ENCODE measurements at regions not wholly inside any gene's neighbourhood (a gene's known extent, or its start where the extent isn't known, plus 50 kb on each side); places are given as distances from the start of the nearest gene placed in this dataset.

DNA sequence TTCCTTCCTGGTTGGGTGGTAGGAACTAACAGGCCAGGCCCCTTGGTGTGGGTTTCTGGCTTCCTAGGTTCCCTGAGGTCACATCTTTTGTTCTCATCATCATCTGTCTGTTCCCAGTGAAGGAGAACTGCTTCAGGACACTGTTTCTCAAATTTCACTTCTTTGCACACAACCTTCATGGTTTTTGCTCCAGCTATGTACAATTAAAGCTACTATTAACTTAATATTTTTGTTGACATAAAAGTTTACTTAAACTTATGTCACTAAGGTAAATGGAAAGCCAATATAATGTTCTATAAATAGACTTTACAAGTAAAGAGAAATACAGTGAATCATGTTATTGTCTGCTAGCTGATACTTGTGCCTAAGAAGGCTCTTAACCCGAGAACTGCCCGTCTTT lies 120.7 kb upstream of the KCNG1 start:
- Histone ChIP-seq H3K27ac (ENCODE audit: low read depth, low read length, severe bottlenecking) (no peak overlapping the region), H3K4me3 (ENCODE audit: extremely low read depth, insufficient read depth, low read length, poor library complexity, severe bottlenecking) (no peak overlapping the region), H3K4me1 (ENCODE audit: control insufficient read depth, insufficient read depth, low read length, poor library complexity, severe bottlenecking) (no peaks in the 10 kb centered on the region), H3K9me3 (ENCODE audit: control insufficient read depth, low read length) (no peaks in the 10 kb centered on the region), H3K36me3 (ENCODE audit: control insufficient read depth, insufficient read depth, low read length) (no peaks in the 10 kb centered on the region)
- WGBS, 2 experiments (ENCODE audit: insufficient coverage in 2 of 2), result 100% methylated on average over 1 to 2 of the region's 2 CpGs

DNA sequence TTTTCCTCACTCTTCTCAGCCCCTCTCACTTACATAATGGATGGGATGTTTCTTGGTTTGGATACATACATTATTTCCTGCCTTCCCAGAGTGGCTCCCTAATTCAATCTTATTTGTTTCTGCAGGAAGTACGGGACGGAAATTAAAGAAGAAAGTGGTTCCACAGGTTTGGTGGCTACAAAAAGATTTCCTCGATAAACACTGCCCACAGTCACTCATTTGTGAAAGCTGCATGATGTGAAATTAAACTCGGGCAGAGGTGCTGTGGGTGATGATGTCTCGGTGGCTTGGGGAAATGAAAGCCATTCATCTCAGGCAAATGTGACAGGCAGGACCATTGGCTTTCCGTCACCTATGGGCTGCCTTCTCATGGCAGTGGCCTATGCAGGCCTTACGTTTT lies 119.5 kb upstream of the KCNG1 start:
- H3K4me1 ChIP-seq (ENCODE audit: control insufficient read depth, insufficient read depth, low read length, poor library complexity, severe bottlenecking), result no peaks in the 10 kb centered on the region
- 92 to 100% methylated on average over 5 to 6 of the region's 7 CpGs for WGBS, 2 experiments (ENCODE audit: insufficient coverage in 2 of 2)
- H3K4me3 ChIP-seq (ENCODE audit: extremely low read depth, insufficient read depth, low read length, poor library complexity, severe bottlenecking), result no peak overlapping the region
- no peaks in the 10 kb centered on the region for H3K36me3 ChIP-seq (ENCODE audit: control insufficient read depth, insufficient read depth, low read length)
- no peaks in the 10 kb centered on the region for H3K9me3 ChIP-seq (ENCODE audit: control insufficient read depth, low read length)
- no peak overlapping the region for H3K27ac ChIP-seq (ENCODE audit: low read depth, low read length, severe bottlenecking)

DNA sequence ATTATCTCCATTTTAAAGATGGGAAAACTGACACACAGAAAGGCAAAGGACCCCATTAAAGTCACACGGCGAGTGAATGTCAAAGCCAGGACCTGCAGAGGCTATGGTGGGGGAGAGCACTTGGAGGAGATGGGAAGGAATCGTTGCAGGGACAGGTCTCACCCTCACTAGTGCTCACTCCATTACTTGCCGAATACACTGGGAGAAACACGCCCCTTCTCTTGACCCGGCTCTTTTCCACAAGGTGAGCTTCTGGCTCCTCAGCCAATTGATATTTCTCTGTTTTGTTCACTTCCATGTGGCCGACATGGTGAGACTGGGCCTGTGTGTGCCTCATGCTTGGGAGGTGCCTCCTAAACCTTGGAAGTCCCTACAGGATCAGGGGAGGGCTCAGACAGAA lies 117.8 kb upstream of the KCNG1 start:
- Histone ChIP-seq H3K4me1 (ENCODE audit: control insufficient read depth, insufficient read depth, low read length, poor library complexity, severe bottlenecking) (no peaks in the 10 kb centered on the region), H3K9me3 (ENCODE audit: control insufficient read depth, low read length) (no peaks in the 10 kb centered on the region), H3K36me3 (ENCODE audit: control insufficient read depth, insufficient read depth, low read length) (no peaks in the 10 kb centered on the region), H3K27ac (ENCODE audit: low read depth, low read length, severe bottlenecking) (no peak overlapping the region), H3K4me3 (ENCODE audit: extremely low read depth, insufficient read depth, low read length, poor library complexity, severe bottlenecking) (no peak overlapping the region)
- WGBS, 2 experiments (ENCODE audit: insufficient coverage in 2 of 2), result 88 to 98% methylated on average over 7 of the region's 7 CpGs

DNA sequence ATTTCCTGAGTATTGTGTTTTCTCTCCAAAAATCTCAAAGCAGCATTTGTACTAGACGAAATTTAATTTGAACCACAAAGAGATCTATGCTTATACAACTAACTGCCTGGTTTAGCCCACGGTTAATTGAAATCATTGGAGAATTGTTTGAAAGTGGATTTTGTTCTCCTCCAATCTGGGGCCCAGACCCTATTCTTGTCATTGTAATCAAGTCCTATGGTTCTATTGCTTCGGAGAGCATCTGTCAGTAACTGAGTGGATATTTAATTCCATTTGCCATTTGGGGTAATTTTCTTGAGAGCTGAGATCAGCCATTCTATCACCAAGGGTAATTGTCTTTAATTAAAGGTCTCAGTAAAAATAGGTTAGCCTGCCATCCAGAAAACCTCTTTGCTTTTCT lies 117.0 kb upstream of the KCNG1 start:
- no peak overlapping the region for H3K27ac ChIP-seq (ENCODE audit: low read depth, low read length, severe bottlenecking)
- no peaks in the 10 kb centered on the region for H3K9me3 ChIP-seq (ENCODE audit: control insufficient read depth, low read length)
- H3K36me3 ChIP-seq (ENCODE audit: control insufficient read depth, insufficient read depth, low read length), result no peaks in the 10 kb centered on the region
- 100% methylated on average over 1 of the region's 3 CpGs; no CpG with 5 or more reads in 1 of the 2 experiments for WGBS, 2 experiments (ENCODE audit: insufficient coverage in 2 of 2)
- no peaks in the 10 kb centered on the region for H3K4me1 ChIP-seq (ENCODE audit: control insufficient read depth, insufficient read depth, low read length, poor library complexity, severe bottlenecking)
- H3K4me3 ChIP-seq (ENCODE audit: extremely low read depth, insufficient read depth, low read length, poor library complexity, severe bottlenecking), result no peak overlapping the region

DNA sequence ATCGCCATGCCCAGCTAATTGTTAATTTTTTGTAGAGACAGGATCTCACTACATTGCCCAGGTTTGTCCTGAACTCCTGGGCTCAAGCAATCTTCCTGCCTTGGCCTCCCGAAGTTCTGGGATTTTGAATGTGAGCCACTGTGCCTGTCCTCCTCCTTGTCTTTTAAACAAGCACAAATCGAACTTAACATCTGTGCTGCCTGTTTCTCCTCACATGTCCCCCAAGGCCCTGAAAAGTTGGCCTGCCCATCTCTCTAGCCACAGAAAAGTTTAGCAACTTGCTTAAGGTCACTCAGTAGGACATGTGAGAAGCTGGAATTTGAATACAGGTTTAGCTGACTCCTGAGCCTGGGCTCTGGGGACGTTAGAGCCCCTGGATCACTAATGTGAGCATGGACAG lies 115.7 kb upstream of the KCNG1 start:
- H3K4me3 ChIP-seq (ENCODE audit: extremely low read depth, insufficient read depth, low read length, poor library complexity, severe bottlenecking), result no peak overlapping the region
- H3K9me3 ChIP-seq (ENCODE audit: control insufficient read depth, low read length), result no peaks in the 10 kb centered on the region
- H3K36me3 ChIP-seq (ENCODE audit: control insufficient read depth, insufficient read depth, low read length), result no peaks in the 10 kb centered on the region
- 91 to 94% methylated on average over 3 of the region's 4 CpGs for WGBS, 2 experiments (ENCODE audit: insufficient coverage in 2 of 2)
- no peaks in the 10 kb centered on the region for H3K4me1 ChIP-seq (ENCODE audit: control insufficient read depth, insufficient read depth, low read length, poor library complexity, severe bottlenecking)
- no peak overlapping the region for H3K27ac ChIP-seq (ENCODE audit: low read depth, low read length, severe bottlenecking)

DNA sequence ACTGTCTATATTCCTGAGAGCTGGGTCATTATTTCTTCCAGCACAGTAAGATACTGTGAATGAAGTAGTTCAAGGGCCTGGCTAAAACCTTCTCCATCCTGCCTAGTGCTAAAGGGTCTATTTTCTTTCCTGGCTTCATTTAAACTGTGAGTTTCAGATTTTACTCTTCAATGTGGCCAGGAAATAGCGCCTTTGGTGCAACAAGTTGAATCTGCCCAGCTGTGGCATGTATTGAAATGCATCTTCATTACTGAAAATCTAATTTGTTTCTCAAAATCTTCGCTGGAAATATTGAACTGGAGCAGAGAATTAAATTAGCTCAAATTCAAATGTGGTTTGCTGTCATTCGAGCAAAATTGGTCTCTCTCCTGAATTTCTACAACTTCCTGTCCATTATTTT lies 114.6 kb upstream of the KCNG1 start:
- Histone ChIP-seq H3K4me1 (ENCODE audit: control insufficient read depth, insufficient read depth, low read length, poor library complexity, severe bottlenecking) (no peaks in the 10 kb centered on the region), H3K27ac (ENCODE audit: low read depth, low read length, severe bottlenecking) (no peak overlapping the region), H3K9me3 (ENCODE audit: control insufficient read depth, low read length) (no peaks in the 10 kb centered on the region), H3K4me3 (ENCODE audit: extremely low read depth, insufficient read depth, low read length, poor library complexity, severe bottlenecking) (no peak overlapping the region), H3K36me3 (ENCODE audit: control insufficient read depth, insufficient read depth, low read length) (no peaks in the 10 kb centered on the region)
- WGBS, 2 experiments (ENCODE audit: insufficient coverage in 2 of 2), result 100% methylated on average over 2 to 3 of the region's 3 CpGs

DNA sequence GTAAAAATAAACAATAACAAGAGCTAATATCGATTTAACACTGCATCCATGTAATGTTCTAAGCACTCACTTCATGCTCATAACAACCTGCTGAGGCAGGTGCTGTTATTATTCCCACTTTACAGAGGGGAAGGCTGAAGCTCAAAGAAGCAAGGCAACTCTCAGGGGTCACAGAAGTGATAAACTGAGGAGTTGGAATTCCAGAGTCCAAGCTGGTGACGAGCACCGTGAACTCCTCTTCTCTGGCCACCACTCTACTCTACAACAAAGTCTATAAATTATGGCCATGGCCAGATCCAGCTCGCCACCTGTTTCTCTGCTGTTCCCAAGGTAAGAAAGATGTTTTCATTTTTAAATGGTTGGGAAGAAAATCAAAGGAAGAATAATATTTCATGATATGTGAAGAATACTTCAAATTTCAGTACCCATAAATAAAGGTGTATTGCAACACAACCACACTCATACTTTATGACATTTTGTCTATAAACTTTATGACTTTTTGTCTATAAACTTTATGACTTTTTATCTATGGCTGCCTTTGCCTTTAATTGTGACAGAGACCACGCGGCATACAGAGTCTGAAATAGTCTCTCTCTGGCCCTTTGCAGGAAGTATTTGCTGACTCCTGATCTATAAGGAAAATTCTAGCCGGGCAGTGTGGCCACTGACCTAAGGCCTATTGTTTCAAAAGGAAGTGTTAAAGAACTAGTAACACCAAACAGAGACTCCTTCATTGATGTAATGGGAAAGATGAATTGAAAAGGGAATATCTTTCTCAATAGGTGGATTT lies 113.2 kb upstream of the KCNG1 start:
- peak overlapping the region; percentile 16 for H3K27ac ChIP-seq (ENCODE audit: low read depth, low read length, severe bottlenecking)
- 67 to 96% methylated on average over 3 of the region's 7 CpGs for WGBS, 2 experiments (ENCODE audit: insufficient coverage in 2 of 2)

DNA sequence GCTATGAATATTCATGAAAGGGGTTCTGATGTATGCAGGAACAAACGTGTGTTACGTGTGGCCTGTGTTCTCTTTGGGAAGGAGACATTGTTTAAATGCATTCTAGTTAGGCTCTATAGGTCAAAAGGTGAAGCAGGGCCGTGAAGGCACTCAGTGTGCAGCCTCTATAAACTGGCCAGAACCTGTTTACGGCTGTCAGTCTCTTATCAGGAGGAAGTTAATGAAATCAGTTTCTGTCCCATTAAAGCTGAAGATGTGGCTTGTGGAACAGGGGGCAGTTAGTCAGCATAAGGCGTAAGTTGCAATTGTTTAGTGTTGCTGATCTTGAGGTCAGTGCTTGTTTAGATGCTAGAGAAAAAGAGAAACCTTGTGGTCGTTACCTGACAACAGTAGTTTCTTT lies 111.5 kb upstream of the KCNG1 start:
- 78 to 87% methylated on average over 6 of the region's 6 CpGs for WGBS, 2 experiments (ENCODE audit: insufficient coverage in 2 of 2)
- H3K9me3 ChIP-seq (ENCODE audit: control insufficient read depth, low read length), result no peaks in the 10 kb centered on the region
- H3K4me1 ChIP-seq (ENCODE audit: control insufficient read depth, insufficient read depth, low read length, poor library complexity, severe bottlenecking), result no peaks in the 10 kb centered on the region
- H3K4me3 ChIP-seq (ENCODE audit: extremely low read depth, insufficient read depth, low read length, poor library complexity, severe bottlenecking), result no peak overlapping the region
- no peaks in the 10 kb centered on the region for H3K36me3 ChIP-seq (ENCODE audit: control insufficient read depth, insufficient read depth, low read length)
- no peak overlapping the region for H3K27ac ChIP-seq (ENCODE audit: low read depth, low read length, severe bottlenecking)

More for the DNA sequence above, 113.2 kb upstream of the KCNG1 start:
- Histone ChIP-seq H3K36me3 (ENCODE audit: control insufficient read depth, insufficient read depth, low read length) (no peaks in the 10 kb centered on the region), H3K9me3 (ENCODE audit: control insufficient read depth, low read length) (no peaks in the 10 kb centered on the region), H3K4me3 (ENCODE audit: extremely low read depth, insufficient read depth, low read length, poor library complexity, severe bottlenecking) (no peak overlapping the region), H3K4me1 (ENCODE audit: control insufficient read depth, insufficient read depth, low read length, poor library complexity, severe bottlenecking) (no peaks in the 10 kb centered on the region)

DNA sequence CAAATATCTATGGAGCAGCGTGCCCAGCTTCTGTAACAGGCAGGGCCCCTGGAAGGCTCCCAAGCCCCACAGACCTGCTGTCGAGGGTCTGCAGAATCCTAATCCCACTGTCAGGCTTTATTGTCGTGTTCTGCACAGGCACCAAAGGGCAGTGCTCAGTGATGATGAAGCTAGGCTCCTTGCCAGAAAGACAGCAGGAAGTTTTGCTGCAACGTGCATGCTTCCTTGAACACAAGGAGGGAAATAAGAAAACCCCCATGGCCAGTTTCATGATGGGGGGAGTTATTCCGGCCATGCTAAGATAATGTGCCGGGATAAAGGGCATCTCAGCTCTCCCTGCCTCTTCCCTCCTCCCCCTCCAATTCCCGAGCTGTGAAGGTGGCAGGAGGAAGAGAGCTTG lies 109.4 kb upstream of the KCNG1 start:
- WGBS, 2 experiments (ENCODE audit: insufficient coverage in 2 of 2), result 73 to 90% methylated on average over 3 to 5 of the region's 7 CpGs
- Histone ChIP-seq H3K4me3 (ENCODE audit: extremely low read depth, insufficient read depth, low read length, poor library complexity, severe bottlenecking) (no peak overlapping the region), H3K4me1 (ENCODE audit: control insufficient read depth, insufficient read depth, low read length, poor library complexity, severe bottlenecking) (peaks cover 13% of the 10 kb centered on the region), H3K27ac (ENCODE audit: low read depth, low read length, severe bottlenecking) (no peak overlapping the region), H3K36me3 (ENCODE audit: control insufficient read depth, insufficient read depth, low read length) (no peaks in the 10 kb centered on the region), H3K9me3 (ENCODE audit: control insufficient read depth, low read length) (no peaks in the 10 kb centered on the region)

DNA sequence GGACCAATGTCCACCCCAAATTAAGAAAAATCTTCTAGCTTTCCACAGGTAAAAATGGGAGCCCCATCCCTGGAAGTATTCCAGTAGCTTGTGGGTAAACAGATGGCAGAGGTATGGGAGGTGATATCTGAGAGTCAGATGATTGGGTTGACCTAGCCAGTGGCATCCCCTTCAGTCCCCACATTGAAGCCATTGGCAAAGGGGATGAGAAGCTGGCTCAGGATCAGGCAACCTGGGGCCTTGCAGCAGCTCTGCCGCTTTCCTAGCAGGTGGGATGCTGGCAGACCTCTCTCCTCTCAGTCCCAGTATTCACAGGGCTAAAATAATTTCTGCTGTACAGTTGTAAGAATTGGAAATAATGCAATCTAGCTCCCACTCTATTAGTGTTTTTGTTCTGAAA lies 108.9 kb upstream of the KCNG1 start:
- no CpG with 5 or more reads among the region's 1 CpG for WGBS, 2 experiments (ENCODE audit: insufficient coverage in 2 of 2)

DNA sequence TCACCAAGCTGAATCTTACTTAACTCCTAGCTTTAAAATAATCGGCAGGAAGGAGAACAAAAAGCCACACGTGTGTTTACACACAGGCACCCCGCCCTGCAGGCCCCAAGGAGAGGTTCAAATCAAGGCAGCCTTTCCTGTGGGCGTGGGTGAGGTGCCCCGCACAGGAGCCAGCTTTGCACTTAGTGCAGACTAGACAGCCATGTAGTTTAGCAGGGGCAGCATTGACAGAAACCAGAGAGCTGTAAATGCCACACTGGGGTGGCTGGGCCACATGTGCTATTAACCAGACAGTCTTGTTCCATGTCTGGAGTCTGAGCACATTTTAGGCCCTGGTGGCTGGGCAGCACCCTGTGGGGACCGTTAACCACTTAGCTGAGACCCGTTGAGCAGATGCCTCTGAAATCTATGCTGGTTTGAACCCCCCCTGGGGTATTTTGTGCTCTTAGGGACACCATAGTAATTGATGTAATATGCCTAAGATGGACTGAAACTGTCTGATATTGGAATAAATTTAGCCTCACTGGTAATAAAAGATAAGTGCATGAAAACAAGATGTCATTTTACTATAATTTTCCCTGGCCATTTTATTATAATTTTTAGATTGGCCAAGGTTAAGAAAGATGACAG lies 106.4 kb upstream of the KCNG1 start:
- H3K27ac ChIP-seq (ENCODE audit: low read depth, low read length, severe bottlenecking), result peak overlapping the region; percentile 8

More for the DNA sequence above, 108.9 kb upstream of the KCNG1 start:
- H3K4me3 ChIP-seq (ENCODE audit: extremely low read depth, insufficient read depth, low read length, poor library complexity, severe bottlenecking), result no peak overlapping the region
- no peak overlapping the region for H3K27ac ChIP-seq (ENCODE audit: low read depth, low read length, severe bottlenecking)
- no peaks in the 10 kb centered on the region for H3K9me3 ChIP-seq (ENCODE audit: control insufficient read depth, low read length)
- H3K4me1 ChIP-seq (ENCODE audit: control insufficient read depth, insufficient read depth, low read length, poor library complexity, severe bottlenecking), result peaks cover 13% of the 10 kb centered on the region
- no peaks in the 10 kb centered on the region for H3K36me3 ChIP-seq (ENCODE audit: control insufficient read depth, insufficient read depth, low read length)

More for the DNA sequence above, 106.4 kb upstream of the KCNG1 start:
- Histone ChIP-seq H3K36me3 (ENCODE audit: control insufficient read depth, insufficient read depth, low read length) (no peaks in the 10 kb centered on the region), H3K4me1 (ENCODE audit: control insufficient read depth, insufficient read depth, low read length, poor library complexity, severe bottlenecking) (peaks cover 13% of the 10 kb centered on the region), H3K9me3 (ENCODE audit: control insufficient read depth, low read length) (no peaks in the 10 kb centered on the region), H3K4me3 (ENCODE audit: extremely low read depth, insufficient read depth, low read length, poor library complexity, severe bottlenecking) (no peak overlapping the region)
- 83 to 89% methylated on average over 7 of the region's 7 CpGs for WGBS, 2 experiments (ENCODE audit: insufficient coverage in 2 of 2)
